GM23338 (cell line): ENCODE measurements at regions not wholly inside any gene's neighbourhood (a gene's known extent, or its start where the extent isn't known, plus 50 kb on each side); places are given as distances from the start of the nearest gene placed in this dataset.

Source experiments
- ATAC-seq: fragments of 200-7000 bp; cut with Tn5 transposase; 3 replicates; pipeline ENCODE4 v1.9.1; 2020
- DNase-seq: peaks from one replicate; pipeline ENCODE4 v3.0.0-alpha.2; 2015; ENCODE audit warnings: low spot score
- H2AFZ ChIP-seq: fragments of 200-600 bp; sonication (generic); 2 replicates; pipeline ENCODE4 v1.8.0; 2016; ENCODE audit warnings: antibody characterized with exemption, mild to moderate bottlenecking, moderate library complexity
- H3F3A ChIP-seq: fragments of 200-600 bp; sonication (generic); replicated peaks from 2 replicates; pipeline ENCODE4 v1.8.0; 2017; ENCODE audit warnings: antibody characterized with exemption, mixed run types, low read depth
- H3K27ac ChIP-seq: fragments of 200-600 bp; sonication (generic); 2 replicates; pipeline ENCODE4 v1.6.1; 2016; ENCODE audit warnings: low read depth
- H3K27me3 ChIP-seq: fragments of 200-600 bp; sonication (generic); 2 replicates; pipeline ENCODE4 v1.8.0; 2016; ENCODE audit warnings: mild to moderate bottlenecking, mixed run types, moderate library complexity; ENCODE audit not compliant: insufficient read depth
- H3K36me3 ChIP-seq: fragments of 200-600 bp; sonication (generic); 2 replicates; pipeline ENCODE4 v1.8.0; 2016; ENCODE audit warnings: mild to moderate bottlenecking; ENCODE audit not compliant: insufficient read depth
- H3K4me1 ChIP-seq: fragments of 200-600 bp; sonication (generic); 2 replicates; pipeline ENCODE4 v1.8.0; 2016; ENCODE audit warnings: mild to moderate bottlenecking, moderate library complexity; ENCODE audit not compliant: insufficient read depth
- H3K4me2 ChIP-seq: fragments of 200-600 bp; sonication (generic); 2 replicates; pipeline ENCODE4 v1.7.1; 2017; ENCODE audit warnings: mixed run types
- H3K4me3 ChIP-seq: fragments of 200-600 bp; sonication (generic); 2 replicates; pipeline ENCODE4 v1.6.1; 2016; ENCODE audit warnings: mixed run types
- H3K79me2 ChIP-seq: fragments of 200-600 bp; sonication (generic); replicated peaks from 2 replicates; pipeline ENCODE4 v1.8.0; 2017; ENCODE audit warnings: mild to moderate bottlenecking; ENCODE audit not compliant: insufficient read depth
- H3K9me2 ChIP-seq: fragments of 200-600 bp; sonication (generic); 2 replicates; pipeline ENCODE4 v1.8.0; 2017; ENCODE audit not compliant: insufficient read depth
- H4K20me1 ChIP-seq: fragments of 200-600 bp; sonication (generic); replicated peaks from 2 replicates; pipeline ENCODE4 v1.8.0; 2017; ENCODE audit warnings: mild to moderate bottlenecking; ENCODE audit not compliant: insufficient read depth
- H3K27ac Mint-ChIP-seq: 2 replicates; pipeline ENCODE4 v1.8.0; 2020; ENCODE audit warnings: inconsistent platforms, mild to moderate bottlenecking, moderate library complexity, mixed read lengths
- H3K27me3 Mint-ChIP-seq: 3 replicates; pipeline ENCODE4 v1.8.0; 2022; ENCODE audit warnings: low read depth, mild to moderate bottlenecking, moderate library complexity, mixed read lengths, inconsistent platforms; ENCODE audit not compliant: insufficient read depth, poor library complexity
- H3K36me3 Mint-ChIP-seq: 3 replicates; pipeline ENCODE4 v1.8.0; 2021; ENCODE audit warnings: low read depth, mild to moderate bottlenecking, inconsistent platforms, moderate library complexity, mixed read lengths
- H3K4me1 Mint-ChIP-seq: 3 replicates; pipeline ENCODE4 v1.8.0; 2020; ENCODE audit warnings: mild to moderate bottlenecking, inconsistent platforms, mixed read lengths
- H3K4me3 Mint-ChIP-seq: 3 replicates; pipeline ENCODE4 v1.8.0; 2021; ENCODE audit warnings: moderate library complexity, mild to moderate bottlenecking, inconsistent platforms, mixed read lengths
- H3K9me3 Mint-ChIP-seq: 3 replicates; pipeline ENCODE4 v1.8.0; 2020; ENCODE audit warnings: moderate library complexity, mild to moderate bottlenecking, inconsistent platforms, mixed read lengths
- CREB1 ChIP-seq: fragments of 250-450 bp; sonication (Bioruptor Pico); IDR thresholded peaks from 2 replicates; pipeline ENCODE4 v1.5.0; 2020; ENCODE audit warnings: low read depth, mild to moderate bottlenecking, moderate library complexity
- CTCF ChIP-seq, 2 experiments: fragments of 200-600 bp in 1 of 2; sonication (generic) in 1 of 2; conservative IDR thresholded peaks; 2 replicates each; pipeline versions ENCODE4 v1.5.1 to v1.6.1; 2016 to 2017; ENCODE audit warnings: antibody characterized with exemption in 2 of 2, low read depth in 2 of 2, mild to moderate bottlenecking in 2 of 2, moderate library complexity in 1 of 2
- EZH2 ChIP-seq: fragments of 200-600 bp; sonication (generic); IDR thresholded peaks from one replicate; pipeline ENCODE4 v1.8.0; 2017; ENCODE audit warnings: antibody characterized with exemption, mild to moderate bottlenecking, low read depth; ENCODE audit not compliant: unreplicated experiment
- EZH2phosphoT487 ChIP-seq: fragments of 200-600 bp; sonication (generic); IDR thresholded peaks from one replicate; pipeline ENCODE4 v1.8.1; 2018; ENCODE audit warnings: antibody characterized with exemption; ENCODE audit not compliant: unreplicated experiment
- JUNB ChIP-seq: IDR thresholded peaks from one replicate; pipeline ENCODE4 v1.6.1; 2016; ENCODE audit warnings: antibody characterized with exemption; ENCODE audit not compliant: unreplicated experiment
- NANOG ChIP-seq: IDR thresholded peaks from 2 replicates; pipeline ENCODE4 v1.6.1; 2016; ENCODE audit warnings: antibody characterized with exemption, borderline replicate concordance
- POLR2AphosphoS5 ChIP-seq: IDR thresholded peaks from 2 replicates; pipeline ENCODE4 v1.6.1; 2016; ENCODE audit warnings: antibody characterized with exemption, low read depth
- STAT1 ChIP-seq: IDR thresholded peaks from one replicate; pipeline ENCODE4 v1.6.1; 2016; ENCODE audit warnings: antibody characterized with exemption; ENCODE audit not compliant: unreplicated experiment
- ZNF331 ChIP-seq: fragments of 250-450 bp; sonication (Bioruptor Pico); IDR thresholded peaks from 2 replicates; pipeline ENCODE4 v1.5.0; 2020; ENCODE audit warnings: low read depth, mild to moderate bottlenecking, moderate library complexity
- TF ChIP-seq, protein P1 (sequence below): IDR thresholded peaks from 2 replicates; pipeline ENCODE4 v1.6.1; 2016; ENCODE audit warnings: antibody characterized with exemption

DNA sequence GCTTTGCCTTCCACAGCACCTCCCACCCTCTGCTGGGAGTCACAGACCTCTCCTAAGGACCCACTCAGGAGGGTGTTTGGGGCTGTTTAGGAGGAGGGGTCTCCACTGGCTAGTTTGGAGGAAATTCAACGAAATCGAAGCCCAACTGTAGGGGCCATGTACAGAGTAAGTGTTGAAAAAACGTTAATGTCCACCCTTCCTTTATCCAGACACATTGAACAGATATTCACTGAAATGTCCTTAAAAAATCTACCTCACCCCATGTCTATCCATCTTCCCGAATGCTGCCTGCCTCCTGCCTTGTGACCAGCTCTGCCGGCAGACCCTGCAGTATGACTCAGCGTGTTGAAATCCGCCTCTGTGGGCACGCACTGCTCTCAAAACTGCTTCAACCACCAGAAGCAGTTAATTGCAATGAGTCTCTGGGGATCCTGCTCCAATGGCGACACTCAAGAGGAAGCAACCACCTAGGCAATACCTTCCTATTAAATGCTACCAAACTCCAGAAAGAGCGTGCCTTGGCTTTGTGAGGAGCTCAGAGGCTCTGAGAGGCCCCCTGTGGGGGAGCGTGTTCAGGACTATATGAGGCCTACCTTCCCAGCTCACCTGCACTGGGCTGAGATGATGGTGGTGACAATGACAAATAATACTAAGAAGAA is 61.4 kb upstream of the RTN4 start (continued):
- no peak for TF ChIP-seq STAT1

DNA sequence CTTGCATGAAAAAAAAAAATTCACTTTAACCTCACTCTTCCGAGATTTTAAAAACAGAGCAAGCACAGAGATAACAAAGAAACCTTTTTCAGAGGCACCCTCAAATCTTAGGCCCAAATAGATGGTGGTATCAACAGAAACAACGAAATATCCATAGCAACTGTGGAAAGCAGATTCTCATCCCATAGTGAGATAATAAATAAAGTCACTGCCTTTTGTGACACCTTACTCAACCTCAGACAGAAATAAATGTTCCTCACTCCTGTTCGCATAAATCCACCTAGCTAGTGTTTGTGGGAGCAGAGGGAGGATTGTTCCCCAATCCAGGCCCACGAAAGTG is 60.9 kb upstream of the RTN4 start:
- Histone ChIP-seq H3F3A (no peaks in the 10 kb centered on the region), H3K4me2 (no peak overlapping the region), H2AFZ (peak overlapping the region; percentile 95), H3K27me3 (no peaks in the 10 kb centered on the region), H4K20me1 (no peaks in the 10 kb centered on the region), H3K9me2 (no peaks in the 10 kb centered on the region), H3K36me3 (no peaks in the 10 kb centered on the region), H3K27ac (no peak overlapping the region; the same call in 1 of the 2 replicates), H3K4me1 (peaks cover 8% of the 10 kb centered on the region; the same call in 1 of the 2 replicates), H3K79me2 (no peaks in the 10 kb centered on the region), H3K4me3 (no peak overlapping the region)
- DNase-seq, result no peak
- H3K27me3 Mint-ChIP-seq, result no peaks in the 10 kb centered on the region
- no peaks in the 10 kb centered on the region for H3K9me3 Mint-ChIP-seq
- no peak for ATAC-seq
- no peak overlapping the region for H3K4me3 Mint-ChIP-seq
- no peak for TF ChIP-seq NANOG
- no peak for TF ChIP-seq POLR2AphosphoS5
- TF ChIP-seq CREB1 (CRISPR knock-in tag), result no peak
- TF ChIP-seq ZNF331 (CRISPR knock-in tag), result no peak
- peak overlapping the region; percentile 89; the same call in 1 of the 2 replicates for H3K27ac Mint-ChIP-seq
- H3K4me1 Mint-ChIP-seq, result peaks cover 8% of the 10 kb centered on the region
- H3K36me3 Mint-ChIP-seq, result no peaks in the 10 kb centered on the region

DNA sequence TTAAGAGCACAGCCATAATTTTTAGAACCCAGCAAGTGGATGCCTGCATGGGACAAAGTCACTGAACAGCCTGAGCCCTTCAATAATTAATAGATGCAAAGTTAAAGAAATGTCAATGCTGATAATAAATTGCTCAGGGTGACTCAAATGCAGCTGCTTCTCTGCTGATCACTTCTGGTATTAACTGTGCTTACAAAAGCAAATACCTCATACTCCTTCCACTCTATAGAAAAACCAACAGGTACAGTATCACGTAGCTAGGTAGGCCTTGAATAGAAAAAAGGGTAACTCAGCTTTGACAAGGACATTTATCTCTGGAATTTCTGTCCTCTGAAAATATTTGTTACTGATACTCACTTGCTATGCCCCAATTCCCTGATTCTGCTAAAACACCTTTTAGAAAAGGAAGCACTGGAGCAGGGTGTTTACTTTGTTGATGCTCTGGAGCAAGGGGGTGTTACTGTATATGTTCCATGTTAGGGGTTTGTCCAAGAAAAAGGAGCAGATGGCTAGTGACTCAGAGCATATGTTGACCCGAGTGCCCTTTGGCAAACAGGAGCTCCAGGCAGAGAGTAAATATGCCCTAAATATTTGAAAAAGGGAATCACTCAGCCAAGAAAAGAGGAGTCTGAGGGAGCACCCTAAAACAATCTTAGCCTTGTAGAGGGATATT is 59.1 kb upstream of the RTN4 start:
- peaks cover 8% of the 10 kb centered on the region; the same call in 1 of the 2 replicates for H3K4me1 ChIP-seq
- H3F3A ChIP-seq, result no peaks in the 10 kb centered on the region
- no peaks in the 10 kb centered on the region for H3K36me3 ChIP-seq
- H3K27me3 ChIP-seq, result no peaks in the 10 kb centered on the region
- no peak overlapping the region for H3K27ac ChIP-seq
- Mint-ChIP-seq H3K4me3 (no peak overlapping the region), H3K4me1 (peaks cover 8% of the 10 kb centered on the region), H3K27me3 (no peaks in the 10 kb centered on the region), H3K27ac (no peak overlapping the region), H3K9me3 (no peaks in the 10 kb centered on the region), H3K36me3 (no peaks in the 10 kb centered on the region)
- DNase-seq (no peak), ATAC-seq (no peak)
- H2AFZ ChIP-seq, result 0 out of 2 replicates have a peak overlapping the region, but pooled peaks have one; percentile 3
- H3K4me2 ChIP-seq, result no peak overlapping the region
- H3K79me2 ChIP-seq, result no peaks in the 10 kb centered on the region
- no peaks in the 10 kb centered on the region for H3K9me2 ChIP-seq
- no peaks in the 10 kb centered on the region for H4K20me1 ChIP-seq
- TF ChIP-seq EZH2, result no peak
- TF ChIP-seq JUNB, result no peak
- TF ChIP-seq NANOG, result no peak
- TF ChIP-seq ZNF331 (CRISPR knock-in tag), result no peak
- TF ChIP-seq CTCF (conservative IDR thresholded peaks at IDR 0.05; ENCODE audit: low read depth in 2 of 2), result no peak
- TF ChIP-seq, protein P1, sequence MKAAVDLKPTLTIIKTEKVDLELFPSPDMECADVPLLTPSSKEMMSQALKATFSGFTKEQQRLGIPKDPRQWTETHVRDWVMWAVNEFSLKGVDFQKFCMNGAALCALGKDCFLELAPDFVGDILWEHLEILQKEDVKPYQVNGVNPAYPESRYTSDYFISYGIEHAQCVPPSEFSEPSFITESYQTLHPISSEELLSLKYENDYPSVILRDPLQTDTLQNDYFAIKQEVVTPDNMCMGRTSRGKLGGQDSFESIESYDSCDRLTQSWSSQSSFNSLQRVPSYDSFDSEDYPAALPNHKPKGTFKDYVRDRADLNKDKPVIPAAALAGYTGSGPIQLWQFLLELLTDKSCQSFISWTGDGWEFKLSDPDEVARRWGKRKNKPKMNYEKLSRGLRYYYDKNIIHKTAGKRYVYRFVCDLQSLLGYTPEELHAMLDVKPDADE, result no peak
- TF ChIP-seq EZH2phosphoT487, result no peak
- H3K4me3 ChIP-seq, result no peak overlapping the region
